ENCODE measurements at regions not wholly inside any gene's neighbourhood (a gene's known extent, or its start where the extent isn't known, plus 50 kb on each side); places are given as distances from the start of the nearest gene placed in this dataset.

GRCh38 chr4:115366390-115366789 lies 253.0 kb upstream of the NDST4 start:
- H3K36me3 ChIP-seq: no peaks in the 10 kb centered on the region
- H3K27me3 ChIP-seq: no peaks in the 10 kb centered on the region

GRCh38 chr4:115365185-115365584 lies 251.8 kb upstream of the NDST4 start:
- no peak overlapping the region for H3K4me3 ChIP-seq
- no peaks in the 10 kb centered on the region for H3K27me3 ChIP-seq
- no peaks in the 10 kb centered on the region for H3K9me3 ChIP-seq
- DNase-seq: no peak
- H3K36me3 ChIP-seq: no peaks in the 10 kb centered on the region

More at GRCh38 chr4:115366390-115366789, 253.0 kb upstream of the NDST4 start:
- Histone ChIP-seq H3K9me3 (no peaks in the 10 kb centered on the region), H3K4me3 (no peak overlapping the region)
- DNase-seq: no peak

- Histone ChIP-seq H3K36me3 (no peaks in the 10 kb centered on the region), H3K9me3 (no peaks in the 10 kb centered on the region), H3K27me3 (no peaks in the 10 kb centered on the region), H3K4me3 (no peak overlapping the region)
- no peak for DNase-seq
These were observed 248.4 kb upstream of the NDST4 start for GRCh38 chr4:115361781-115362180.

GRCh38 chr4:115360431-115360830 lies 247.0 kb upstream of the NDST4 start:
- DNase-seq: no peak
- no peak overlapping the region for H3K4me3 ChIP-seq
- no peaks in the 10 kb centered on the region for H3K27me3 ChIP-seq
- no peaks in the 10 kb centered on the region for H3K9me3 ChIP-seq
- H3K36me3 ChIP-seq: no peaks in the 10 kb centered on the region

GRCh38 chr4:115357776-115358175 lies 244.4 kb upstream of the NDST4 start:
- no peak overlapping the region for H3K4me3 ChIP-seq
- H3K36me3 ChIP-seq: no peaks in the 10 kb centered on the region
- DNase-seq: no peak
- no peaks in the 10 kb centered on the region for H3K9me3 ChIP-seq
- H3K27me3 ChIP-seq: no peaks in the 10 kb centered on the region

- Histone ChIP-seq H3K4me3 (no peak overlapping the region), H3K36me3 (no peaks in the 10 kb centered on the region), H3K27me3 (no peaks in the 10 kb centered on the region), H3K9me3 (no peaks in the 10 kb centered on the region)
- DNase-seq: no peak
These were observed 242.8 kb upstream of the NDST4 start for GRCh38 chr4:115356176-115356575.

- no peaks in the 10 kb centered on the region for H3K9me3 ChIP-seq
- H3K27me3 ChIP-seq: no peaks in the 10 kb centered on the region
- H3K4me3 ChIP-seq: no peak overlapping the region
- DNase-seq: no peak
- no peaks in the 10 kb centered on the region for H3K36me3 ChIP-seq
These were observed 241.9 kb upstream of the NDST4 start for GRCh38 chr4:115355329-115355728.

- H3K9me3 ChIP-seq: no peaks in the 10 kb centered on the region
- H3K27me3 ChIP-seq: no peaks in the 10 kb centered on the region
- H3K4me3 ChIP-seq: no peak overlapping the region
- DNase-seq: no peak
- no peaks in the 10 kb centered on the region for H3K36me3 ChIP-seq
These were observed 239.9 kb upstream of the NDST4 start for GRCh38 chr4:115353370-115353769.

- no peak for DNase-seq
- Histone ChIP-seq H3K4me3 (no peak overlapping the region), H3K9me3 (no peaks in the 10 kb centered on the region), H3K36me3 (no peaks in the 10 kb centered on the region), H3K27me3 (no peaks in the 10 kb centered on the region)
These were observed 229.8 kb upstream of the NDST4 start for GRCh38 chr4:115343171-115343570.

- Histone ChIP-seq H3K27me3 (no peaks in the 10 kb centered on the region), H3K4me3 (no peak overlapping the region)
These were observed 221.5 kb upstream of the NDST4 start for GRCh38 chr4:115334736-115335411.

GRCh38 chr4:115332078-115332477 lies 218.7 kb upstream of the NDST4 start:
- Histone ChIP-seq H3K9me3 (no peaks in the 10 kb centered on the region), H3K4me3 (no peak overlapping the region), H3K36me3 (no peaks in the 10 kb centered on the region), H3K27me3 (no peaks in the 10 kb centered on the region)
- DNase-seq: no peak

More at GRCh38 chr4:115334736-115335411, 221.5 kb upstream of the NDST4 start:
- H3K9me3 ChIP-seq: no peaks in the 10 kb centered on the region
- DNase-seq: no peak
- H3K36me3 ChIP-seq: no peaks in the 10 kb centered on the region

GRCh38 chr4:115331241-115331640 lies 217.8 kb upstream of the NDST4 start:
- no peak overlapping the region for H3K4me3 ChIP-seq
- H3K27me3 ChIP-seq: no peaks in the 10 kb centered on the region
- H3K36me3 ChIP-seq: no peaks in the 10 kb centered on the region
- DNase-seq: no peak
- no peaks in the 10 kb centered on the region for H3K9me3 ChIP-seq

- DNase-seq: no peak
- Histone ChIP-seq H3K9me3 (no peaks in the 10 kb centered on the region), H3K4me3 (no peak overlapping the region), H3K36me3 (no peaks in the 10 kb centered on the region), H3K27me3 (no peaks in the 10 kb centered on the region)
These were observed 212.4 kb upstream of the NDST4 start for GRCh38 chr4:115325836-115326235.

GRCh38 chr4:115323106-115323707 lies 209.8 kb upstream of the NDST4 start:
- DNase-seq: no peak
- no peaks in the 10 kb centered on the region for H3K36me3 ChIP-seq
- no peaks in the 10 kb centered on the region for H3K27me3 ChIP-seq
- no peaks in the 10 kb centered on the region for H3K9me3 ChIP-seq
- no peak overlapping the region for H3K4me3 ChIP-seq

- DNase-seq: no peak
- Histone ChIP-seq H3K9me3 (no peaks in the 10 kb centered on the region), H3K27me3 (no peaks in the 10 kb centered on the region), H3K4me3 (no peak overlapping the region), H3K36me3 (no peaks in the 10 kb centered on the region)
These were observed 201.8 kb upstream of the NDST4 start for GRCh38 chr4:115315182-115315581.

GRCh38 chr4:115310641-115311040 lies 197.2 kb upstream of the NDST4 start:
- Histone ChIP-seq H3K4me3 (no peak overlapping the region), H3K36me3 (no peaks in the 10 kb centered on the region), H3K9me3 (no peaks in the 10 kb centered on the region), H3K27me3 (no peaks in the 10 kb centered on the region)
- no peak for DNase-seq

- Histone ChIP-seq H3K4me3 (no peak overlapping the region), H3K36me3 (no peaks in the 10 kb centered on the region), H3K9me3 (no peaks in the 10 kb centered on the region), H3K27me3 (no peaks in the 10 kb centered on the region)
- DNase-seq: no peak
These were observed 181.3 kb upstream of the NDST4 start for GRCh38 chr4:115294717-115295116.

- H3K9me3 ChIP-seq: no peaks in the 10 kb centered on the region
- H3K36me3 ChIP-seq: no peaks in the 10 kb centered on the region
- no peak overlapping the region for H3K4me3 ChIP-seq
- DNase-seq: no peak
- no peaks in the 10 kb centered on the region for H3K27me3 ChIP-seq
These were observed 179.7 kb upstream of the NDST4 start for GRCh38 chr4:115293093-115293462.

Data from MG63 (cell line).